ENCODE measurements at regions not wholly inside any gene's neighbourhood (a gene's known extent, or its start where the extent isn't known, plus 50 kb on each side); places are given as distances from the start of the nearest gene placed in this dataset.

DNA sequence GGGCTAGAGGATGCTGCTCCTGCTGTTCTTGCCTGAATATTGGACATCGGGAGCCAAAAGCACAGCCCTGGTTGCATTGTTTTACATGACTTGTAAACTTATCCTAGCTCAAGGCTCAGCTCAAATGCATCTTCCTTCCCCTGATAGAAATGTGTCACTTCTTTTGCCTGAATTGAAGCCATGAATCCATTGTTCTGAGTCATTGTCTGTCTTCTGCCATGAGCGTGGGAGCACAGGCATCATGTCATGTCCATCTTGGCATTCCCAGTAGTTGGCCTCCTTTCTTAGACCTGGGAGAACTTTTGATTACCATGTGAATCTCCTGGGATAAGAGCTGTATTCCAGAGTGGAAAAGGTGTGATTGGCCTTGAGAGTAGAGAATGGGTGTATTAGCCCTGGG lies 54.1 kb upstream of the OPN4 start:
- Mint-ChIP-seq H3K4me3 (no peak overlapping the region), H3K27ac (no peak overlapping the region), H3K9me3 (no peaks in the 10 kb centered on the region), H3K36me3 (no peaks in the 10 kb centered on the region), H3K27me3 (ENCODE audit: low read depth in 2 of 2) (peaks cover 10 to 12% of the 10 kb centered on the region in 2 donors), H3K4me1 (no peaks in the 10 kb centered on the region)
- TF ChIP-seq, protein P1, sequence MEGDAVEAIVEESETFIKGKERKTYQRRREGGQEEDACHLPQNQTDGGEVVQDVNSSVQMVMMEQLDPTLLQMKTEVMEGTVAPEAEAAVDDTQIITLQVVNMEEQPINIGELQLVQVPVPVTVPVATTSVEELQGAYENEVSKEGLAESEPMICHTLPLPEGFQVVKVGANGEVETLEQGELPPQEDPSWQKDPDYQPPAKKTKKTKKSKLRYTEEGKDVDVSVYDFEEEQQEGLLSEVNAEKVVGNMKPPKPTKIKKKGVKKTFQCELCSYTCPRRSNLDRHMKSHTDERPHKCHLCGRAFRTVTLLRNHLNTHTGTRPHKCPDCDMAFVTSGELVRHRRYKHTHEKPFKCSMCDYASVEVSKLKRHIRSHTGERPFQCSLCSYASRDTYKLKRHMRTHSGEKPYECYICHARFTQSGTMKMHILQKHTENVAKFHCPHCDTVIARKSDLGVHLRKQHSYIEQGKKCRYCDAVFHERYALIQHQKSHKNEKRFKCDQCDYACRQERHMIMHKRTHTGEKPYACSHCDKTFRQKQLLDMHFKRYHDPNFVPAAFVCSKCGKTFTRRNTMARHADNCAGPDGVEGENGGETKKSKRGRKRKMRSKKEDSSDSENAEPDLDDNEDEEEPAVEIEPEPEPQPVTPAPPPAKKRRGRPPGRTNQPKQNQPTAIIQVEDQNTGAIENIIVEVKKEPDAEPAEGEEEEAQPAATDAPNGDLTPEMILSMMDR (IDR thresholded peaks at IDR 0.05) = no peak
- Histone ChIP-seq H3K27ac (ENCODE audit: low read length) (no peak overlapping the region), H3K27me3 (ENCODE audit: control insufficient read depth, insufficient read depth, low read length) (no peaks in the 10 kb centered on the region), H3K4me1 (ENCODE audit: control insufficient read depth, insufficient read depth, low read length) (no peaks in the 10 kb centered on the region), H3K9me3 (ENCODE audit: control insufficient read depth, insufficient read depth, low read length) (no peaks in the 10 kb centered on the region), H3K4me3 (ENCODE audit: low read length) (no peak overlapping the region), H3K36me3 (ENCODE audit: control insufficient read depth, insufficient read depth, low read length) (no peaks in the 10 kb centered on the region)
- ATAC-seq (no peak), DNase-seq (no peak)
- 88% methylated on average over 2 of the region's 2 CpGs for WGBS (ENCODE audit: insufficient coverage)
- intact Hi-C loops (cut with micrococcal nuclease) = no loop called here

DNA sequence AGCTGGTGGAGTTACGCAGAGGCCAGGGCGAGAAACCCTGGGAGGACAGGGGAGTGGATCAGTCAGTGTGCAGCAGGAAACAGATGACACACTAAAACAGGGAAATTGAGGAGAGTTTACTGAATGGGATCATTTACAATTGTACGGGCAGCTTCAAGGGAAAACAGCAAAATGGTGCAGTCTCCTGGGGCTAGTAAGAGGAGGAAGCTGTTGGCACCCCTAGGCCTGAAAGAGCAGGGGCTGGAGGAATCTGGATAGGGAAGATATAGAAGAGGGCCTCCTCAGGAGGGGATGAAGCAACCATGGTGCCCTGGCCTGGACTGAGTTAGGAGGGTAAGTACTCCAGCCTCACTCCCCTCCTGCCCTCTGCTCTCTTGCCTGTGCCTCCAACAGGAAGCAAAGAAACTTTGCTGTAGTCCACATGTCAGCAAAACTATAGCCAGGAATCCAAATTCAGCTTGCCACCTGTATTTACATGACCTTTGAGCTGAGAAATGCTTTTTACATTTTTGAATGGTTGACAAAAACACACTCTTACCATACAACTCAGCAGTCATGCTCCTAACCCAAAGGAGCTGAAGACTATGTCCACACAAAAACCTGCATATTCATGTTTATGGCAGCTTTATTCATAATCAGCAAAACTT lies 52.3 kb upstream of the OPN4 start:
- TF ChIP-seq, protein P1 (IDR thresholded peaks at IDR 0.05) = no peak
- no peaks in the 10 kb centered on the region for H3K27me3 ChIP-seq (ENCODE audit: control insufficient read depth, insufficient read depth, low read length)
- intact Hi-C loops (cut with micrococcal nuclease) = no loop called here
- DNase-seq (no peak), ATAC-seq (no peak)
- 91% methylated on average over 3 of the region's 3 CpGs for WGBS (ENCODE audit: insufficient coverage)
- H3K9me3 ChIP-seq (ENCODE audit: control insufficient read depth, insufficient read depth, low read length) = no peaks in the 10 kb centered on the region
- no peaks in the 10 kb centered on the region for H3K4me1 ChIP-seq (ENCODE audit: control insufficient read depth, insufficient read depth, low read length)
- Mint-ChIP-seq H3K4me1 (no peaks in the 10 kb centered on the region), H3K27me3 (ENCODE audit: low read depth in 2 of 2) (peaks cover 10 to 16% of the 10 kb centered on the region in 2 donors), H3K27ac (no peak overlapping the region), H3K9me3 (no peaks in the 10 kb centered on the region), H3K4me3 (no peak overlapping the region), H3K36me3 (no peaks in the 10 kb centered on the region)
- H3K27ac ChIP-seq (ENCODE audit: low read length) = no peak overlapping the region
- no peak overlapping the region for H3K4me3 ChIP-seq (ENCODE audit: low read length)
- H3K36me3 ChIP-seq (ENCODE audit: control insufficient read depth, insufficient read depth, low read length) = no peaks in the 10 kb centered on the region

DNA sequence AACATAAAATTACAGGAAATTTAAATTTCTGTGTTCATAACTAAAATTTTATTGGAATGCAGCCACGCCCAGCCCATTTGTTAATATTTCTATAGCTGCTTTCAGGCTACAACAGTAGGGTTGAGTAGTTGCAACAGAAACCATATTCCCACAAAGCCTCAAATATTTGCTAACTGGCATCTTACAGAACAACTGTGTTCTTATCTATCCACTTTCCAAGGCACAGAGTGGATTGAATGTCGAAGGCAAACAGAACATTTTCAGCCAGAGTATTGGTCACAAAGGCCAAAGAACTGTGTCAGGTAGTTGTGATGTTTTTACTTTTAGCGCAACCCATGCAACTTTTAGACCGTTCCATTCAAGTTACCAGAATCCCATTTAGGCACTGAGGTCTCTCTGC lies 51.1 kb upstream of the OPN4 start:
- H3K36me3 ChIP-seq (ENCODE audit: control insufficient read depth, insufficient read depth, low read length) = no peaks in the 10 kb centered on the region
- no peak overlapping the region for H3K4me3 Mint-ChIP-seq
- H3K27me3 Mint-ChIP-seq (ENCODE audit: low read depth in 2 of 2) = peaks cover 17 to 22% of the 10 kb centered on the region in 2 donors
- ATAC-seq = no peak
- 88% methylated on average over 4 of the region's 4 CpGs for WGBS (ENCODE audit: insufficient coverage)
- H3K4me3 ChIP-seq (ENCODE audit: low read length) = no peak overlapping the region
- no peaks in the 10 kb centered on the region for H3K9me3 Mint-ChIP-seq
- peaks cover under 1% of the 10 kb centered on the region for H3K27me3 ChIP-seq (ENCODE audit: control insufficient read depth, insufficient read depth, low read length)
- H3K27ac ChIP-seq (ENCODE audit: low read length) = no peak overlapping the region
- no peaks in the 10 kb centered on the region for H3K36me3 Mint-ChIP-seq
- TF ChIP-seq, protein P1 (IDR thresholded peaks at IDR 0.05) = no peak
- no peak overlapping the region for H3K27ac Mint-ChIP-seq
- H3K9me3 ChIP-seq (ENCODE audit: control insufficient read depth, insufficient read depth, low read length) = no peaks in the 10 kb centered on the region
- intact Hi-C loops (cut with micrococcal nuclease) = no loop called here
- no peak for DNase-seq
- no peaks in the 10 kb centered on the region for H3K4me1 ChIP-seq (ENCODE audit: control insufficient read depth, insufficient read depth, low read length)
- H3K4me1 Mint-ChIP-seq = no peaks in the 10 kb centered on the region
